DND-41 (cell line): ENCODE measurements at regions not wholly inside any gene's neighbourhood (a gene's known extent, or its start where the extent isn't known, plus 50 kb on each side); places are given as distances from the start of the nearest gene placed in this dataset.

Experiments
- ATAC-seq: fragments of 200-7000 bp; cut with Tn5 transposase; 3 replicates; pipeline ENCODE4 v1.9.1; 2021; ENCODE audit warnings: low read depth; ENCODE audit not compliant: insufficient read depth
- DNase-seq: peaks from one replicate; pipeline ENCODE4 v3.0.0-alpha.2; 2020
- H2AFZ ChIP-seq: 2 replicates; pipeline ENCODE4 v1.6.0; 2012; ENCODE audit warnings: low read depth, low read length
- H3K27ac ChIP-seq: 2 replicates; pipeline ENCODE4 v1.5.1; 2012; ENCODE audit warnings: low read length, inconsistent platforms
- H3K27me3 ChIP-seq: fragments of 200-600 bp; sonication (generic); 2 replicates; pipeline ENCODE4 v1.6.0; 2012; ENCODE audit warnings: low read length, mild to moderate bottlenecking, inconsistent platforms; ENCODE audit not compliant: insufficient read depth, poor library complexity
- H3K36me3 ChIP-seq: 2 replicates; pipeline ENCODE4 v1.5.1; 2012; ENCODE audit warnings: low read length, inconsistent platforms; ENCODE audit not compliant: insufficient read depth
- H3K4me1 ChIP-seq: 2 replicates; pipeline ENCODE4 v1.5.1; 2012; ENCODE audit warnings: mild to moderate bottlenecking, low read length; ENCODE audit not compliant: insufficient read depth
- H3K4me2 ChIP-seq: 2 replicates; pipeline ENCODE4 v1.6.0; 2012; ENCODE audit warnings: mild to moderate bottlenecking, moderate library complexity, low read length, inconsistent platforms; ENCODE audit not compliant: insufficient read depth
- H3K4me3 ChIP-seq, 2 experiments: fragments of 200-600 bp in 1 of 2; shearing (Covaris generic) in 1 of 2; 2 replicates each; pipeline ENCODE4 v1.5.1; 2012 to 2016; ENCODE audit warnings: inconsistent platforms in 2 of 2, low read length in 2 of 2, mild to moderate bottlenecking in 2 of 2, low read depth in 1 of 2, moderate library complexity in 1 of 2
- H3K79me2 ChIP-seq: 2 replicates; pipeline ENCODE4 v1.6.0; 2012; ENCODE audit warnings: low read length, inconsistent platforms; ENCODE audit not compliant: insufficient read depth
- H3K9ac ChIP-seq: 2 replicates; pipeline ENCODE4 v1.6.0; 2012; ENCODE audit warnings: low read depth, mild to moderate bottlenecking, inconsistent platforms, low read length, moderate library complexity
- H3K9me3 ChIP-seq: 2 replicates; pipeline ENCODE4 v1.5.1; 2012; ENCODE audit warnings: low read length, moderate library complexity, mild to moderate bottlenecking, inconsistent platforms; ENCODE audit not compliant: insufficient read depth, severe bottlenecking
- H4K20me1 ChIP-seq: 2 replicates; pipeline ENCODE4 v1.6.0; 2012; ENCODE audit warnings: low read length; ENCODE audit not compliant: insufficient read depth
- CTCF ChIP-seq: IDR thresholded peaks from 2 replicates; pipeline ENCODE4 v1.5.1; 2012; ENCODE audit warnings: borderline replicate concordance, low read length, moderate library complexity, mild to moderate bottlenecking; ENCODE audit not compliant: poor library complexity, severe bottlenecking; ENCODE audit errors: extremely low read depth
- EZH2 ChIP-seq: IDR thresholded peaks from 3 replicates; pipeline ENCODE4 v1.6.1; 2012; ENCODE audit warnings: borderline replicate concordance, low read depth, mild to moderate bottlenecking, moderate library complexity, low read length, inconsistent platforms; ENCODE audit not compliant: severe bottlenecking

DNA sequence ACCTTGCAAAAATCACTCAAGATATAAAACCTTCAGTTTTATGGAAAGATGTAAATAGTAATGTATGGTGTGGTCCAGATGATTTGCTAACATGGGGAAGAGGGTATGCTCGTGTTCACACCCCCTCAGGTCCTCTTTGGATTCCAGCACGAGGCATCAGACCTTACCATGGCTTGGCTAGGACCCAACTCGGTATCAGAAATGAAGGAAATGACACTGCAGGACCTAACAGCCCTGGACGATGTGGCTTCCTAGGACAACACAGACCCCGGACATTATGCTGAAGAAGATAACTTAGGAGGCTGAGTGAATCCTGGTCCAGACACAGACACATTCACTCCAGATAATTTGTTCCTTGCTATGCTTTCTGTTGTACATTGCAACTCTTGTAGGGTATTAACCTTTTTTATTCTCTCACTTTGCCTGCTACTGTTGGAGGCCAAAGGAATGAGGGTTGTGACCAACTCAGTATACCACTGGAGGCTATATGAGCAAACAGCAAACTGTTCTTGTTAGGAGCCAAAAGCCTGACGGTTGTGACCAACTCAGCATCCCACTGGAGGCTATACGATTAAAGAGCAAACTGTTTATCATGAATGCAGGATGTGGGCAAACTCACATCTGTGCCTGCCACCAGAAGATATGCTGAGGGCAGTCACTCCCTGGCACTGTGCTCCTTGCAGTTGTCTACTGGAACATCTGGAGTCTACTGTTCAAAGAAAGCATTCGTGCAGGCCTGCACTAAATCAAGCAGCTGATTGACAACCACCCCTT is 121.7 kb downstream of the ZNF429 start:
- H3K9ac ChIP-seq, result peak overlapping the region; percentile 47
- TF ChIP-seq EZH2 (no peak), CTCF (peak; percentile 19)
- peaks cover 46% of the 10 kb centered on the region for H3K4me1 ChIP-seq
- H3K4me3 ChIP-seq, result no peak overlapping the region
- DNase-seq (peak; percentile 88), ATAC-seq (peak; percentile 95)
- H4K20me1 ChIP-seq, result no peaks in the 10 kb centered on the region
- peaks cover 8% of the 10 kb centered on the region for H3K36me3 ChIP-seq
- no peaks in the 10 kb centered on the region for H3K27me3 ChIP-seq
- H3K4me2 ChIP-seq, result 0 out of 2 replicates have a peak overlapping the region, but pooled peaks have one; percentile 23
- H3K9me3 ChIP-seq, result peaks cover 16% of the 10 kb centered on the region
- no peaks in the 10 kb centered on the region; the same call in 1 of the 2 replicates for H3K79me2 ChIP-seq
- H3K27ac ChIP-seq, result peak overlapping the region; percentile 92
- H2AFZ ChIP-seq, result no peak overlapping the region

GRCh38 chr19:21626091-21626490 is 120.7 kb downstream of the ZNF429 start:
- peaks cover 16% of the 10 kb centered on the region for H3K9me3 ChIP-seq
- ATAC-seq (no peak), DNase-seq (no peak)
- no peak for TF ChIP-seq CTCF
- TF ChIP-seq EZH2, result no peak
- H3K27me3 ChIP-seq, result no peaks in the 10 kb centered on the region
- peak overlapping the region; percentile 92 for H3K27ac ChIP-seq
- peaks cover 46% of the 10 kb centered on the region for H3K4me1 ChIP-seq
- H4K20me1 ChIP-seq, result no peaks in the 10 kb centered on the region
- H3K36me3 ChIP-seq, result peaks cover 8% of the 10 kb centered on the region
- no peak overlapping the region for H2AFZ ChIP-seq
- no peaks in the 10 kb centered on the region; the same call in 1 of the 2 replicates for H3K79me2 ChIP-seq
- no peak overlapping the region for H3K4me3 ChIP-seq
- peak overlapping the region; percentile 47; the same call in 1 of the 2 replicates for H3K9ac ChIP-seq
- H3K4me2 ChIP-seq, result no peak overlapping the region

GRCh38 chr19:21622920-21623319 is 117.5 kb downstream of the ZNF429 start:
- Histone ChIP-seq H3K4me2 (no peak overlapping the region), H4K20me1 (no peaks in the 10 kb centered on the region), H3K36me3 (no peaks in the 10 kb centered on the region), H3K9ac (no peak overlapping the region), H3K9me3 (peaks cover under 1% of the 10 kb centered on the region), H3K79me2 (no peaks in the 10 kb centered on the region), H3K27me3 (no peaks in the 10 kb centered on the region), H3K4me1 (peaks cover 38% of the 10 kb centered on the region), H3K27ac (no peak overlapping the region), H2AFZ (no peak overlapping the region), H3K4me3 (no peak overlapping the region)
- TF ChIP-seq EZH2, result no peak
- no peak for TF ChIP-seq CTCF
- ATAC-seq (no peak), DNase-seq (no peak)
